ENCODE measurements at regions not wholly inside any gene's neighbourhood (a gene's known extent, or its start where the extent isn't known, plus 50 kb on each side); places are given as distances from the start of the nearest gene placed in this dataset.

DNA sequence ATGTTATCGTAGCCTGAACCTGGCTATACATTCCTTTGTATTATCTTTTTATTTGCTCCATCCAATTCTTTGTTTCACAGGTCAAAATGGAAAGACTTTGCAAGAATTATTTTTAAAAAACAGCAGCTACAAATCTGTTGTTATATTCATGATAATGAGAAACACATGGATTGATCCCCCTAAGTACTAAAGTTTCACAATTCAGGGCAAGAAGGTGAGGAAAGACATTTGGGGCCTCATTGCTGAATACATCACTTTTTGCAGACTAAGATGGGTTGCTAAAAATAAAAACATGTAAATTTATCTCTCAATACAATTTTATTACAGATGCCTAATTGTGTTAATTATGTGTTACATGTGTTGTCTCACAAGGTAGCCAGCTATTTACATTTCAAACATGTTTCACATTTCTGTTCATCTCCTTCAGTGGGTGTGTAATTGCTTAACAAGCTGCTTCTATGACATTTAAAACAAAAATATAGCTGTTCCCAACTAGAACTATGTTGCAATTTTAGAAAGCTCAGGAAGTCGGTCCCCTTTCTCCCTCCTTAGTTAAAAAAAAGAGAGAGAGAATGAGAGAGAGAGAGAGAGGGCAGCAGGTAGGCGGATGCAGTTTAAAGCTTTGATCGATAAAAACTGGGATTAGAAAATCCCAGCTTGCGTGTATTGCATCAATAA, 606.3 kb upstream of the FZD8 start:
- DNase-seq = no peak
- H3K4me1 ChIP-seq = no peaks in the 10 kb centered on the region
- no peaks in the 10 kb centered on the region for H3K36me3 ChIP-seq
- H3K4me3 ChIP-seq = no peak overlapping the region
- H3K9ac ChIP-seq (ENCODE audit: low read depth in 2 of 2, low read length in 2 of 2) = no peak overlapping the region
- intact Hi-C loops (cut with DNase I) = no loop called here
- no peaks in the 10 kb centered on the region for H3K27me3 ChIP-seq
- H3K9me3 ChIP-seq = no peaks in the 10 kb centered on the region
- no peak overlapping the region for H3K27ac ChIP-seq
- TF ChIP-seq, protein P1, sequence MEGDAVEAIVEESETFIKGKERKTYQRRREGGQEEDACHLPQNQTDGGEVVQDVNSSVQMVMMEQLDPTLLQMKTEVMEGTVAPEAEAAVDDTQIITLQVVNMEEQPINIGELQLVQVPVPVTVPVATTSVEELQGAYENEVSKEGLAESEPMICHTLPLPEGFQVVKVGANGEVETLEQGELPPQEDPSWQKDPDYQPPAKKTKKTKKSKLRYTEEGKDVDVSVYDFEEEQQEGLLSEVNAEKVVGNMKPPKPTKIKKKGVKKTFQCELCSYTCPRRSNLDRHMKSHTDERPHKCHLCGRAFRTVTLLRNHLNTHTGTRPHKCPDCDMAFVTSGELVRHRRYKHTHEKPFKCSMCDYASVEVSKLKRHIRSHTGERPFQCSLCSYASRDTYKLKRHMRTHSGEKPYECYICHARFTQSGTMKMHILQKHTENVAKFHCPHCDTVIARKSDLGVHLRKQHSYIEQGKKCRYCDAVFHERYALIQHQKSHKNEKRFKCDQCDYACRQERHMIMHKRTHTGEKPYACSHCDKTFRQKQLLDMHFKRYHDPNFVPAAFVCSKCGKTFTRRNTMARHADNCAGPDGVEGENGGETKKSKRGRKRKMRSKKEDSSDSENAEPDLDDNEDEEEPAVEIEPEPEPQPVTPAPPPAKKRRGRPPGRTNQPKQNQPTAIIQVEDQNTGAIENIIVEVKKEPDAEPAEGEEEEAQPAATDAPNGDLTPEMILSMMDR (IDR thresholded peaks at IDR 0.05) = no peak

DNA sequence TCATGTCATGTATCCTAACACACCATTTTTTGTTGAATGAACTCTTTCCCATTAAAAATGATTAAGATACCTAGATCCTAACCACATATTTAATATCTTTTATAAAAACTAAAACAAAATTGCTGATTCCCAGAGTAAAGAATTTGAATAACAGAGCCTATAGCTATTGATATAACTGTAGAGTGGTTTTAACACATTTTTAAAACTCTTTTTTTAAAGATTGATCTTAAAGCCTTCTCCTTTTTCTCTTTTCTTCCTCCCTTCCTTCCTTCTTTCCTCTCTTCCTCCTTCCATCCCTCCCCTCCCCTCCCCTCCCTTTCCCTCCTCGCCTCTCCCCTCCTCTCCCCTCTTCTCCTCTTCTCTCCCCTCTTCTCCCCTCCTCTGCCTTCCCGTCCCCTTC, 605.4 kb upstream of the FZD8 start:
- intact Hi-C loops (cut with DNase I) = no loop called here
- no peaks in the 10 kb centered on the region for H3K9me3 ChIP-seq
- H3K27me3 ChIP-seq = no peaks in the 10 kb centered on the region
- H3K36me3 ChIP-seq = no peaks in the 10 kb centered on the region
- no peak for DNase-seq
- H3K4me3 ChIP-seq = no peak overlapping the region
- TF ChIP-seq, protein P1 (IDR thresholded peaks at IDR 0.05) = no peak
- no peaks in the 10 kb centered on the region for H3K4me1 ChIP-seq
- no peak overlapping the region for H3K27ac ChIP-seq
- H3K9ac ChIP-seq (ENCODE audit: low read depth in 2 of 2, low read length in 2 of 2) = no peak overlapping the region

DNA sequence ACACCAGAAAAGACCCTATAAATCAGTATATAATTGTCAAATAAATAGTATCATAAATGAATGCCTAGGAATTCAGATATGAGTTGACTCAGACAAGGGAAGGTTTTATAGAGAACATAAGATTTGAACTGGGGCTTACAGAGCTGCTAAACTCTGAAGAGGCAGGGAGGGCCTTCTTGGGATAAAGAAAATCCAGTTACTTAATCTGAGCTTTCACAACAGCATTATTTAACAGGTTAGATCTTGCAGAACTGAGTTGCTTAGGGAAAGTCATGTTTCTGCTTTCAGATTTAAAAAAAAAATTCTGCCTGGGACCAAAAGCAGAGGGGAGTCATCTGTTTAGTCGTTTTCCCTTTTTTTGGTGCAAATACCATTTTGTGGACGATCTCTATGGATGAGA, 594.8 kb upstream of the FZD8 start:
- Histone ChIP-seq H3K4me3 (no peak overlapping the region), H3K4me1 (no peaks in the 10 kb centered on the region), H3K27ac (no peak overlapping the region), H3K9me3 (no peaks in the 10 kb centered on the region), H3K36me3 (no peaks in the 10 kb centered on the region), H3K27me3 (no peaks in the 10 kb centered on the region), H3K9ac (ENCODE audit: low read depth in 2 of 2, low read length in 2 of 2) (no peak overlapping the region)
- TF ChIP-seq, protein P1 (IDR thresholded peaks at IDR 0.05) = no peak
- DNase-seq = no peak
- intact Hi-C loops (cut with DNase I) = no loop called here

DNA sequence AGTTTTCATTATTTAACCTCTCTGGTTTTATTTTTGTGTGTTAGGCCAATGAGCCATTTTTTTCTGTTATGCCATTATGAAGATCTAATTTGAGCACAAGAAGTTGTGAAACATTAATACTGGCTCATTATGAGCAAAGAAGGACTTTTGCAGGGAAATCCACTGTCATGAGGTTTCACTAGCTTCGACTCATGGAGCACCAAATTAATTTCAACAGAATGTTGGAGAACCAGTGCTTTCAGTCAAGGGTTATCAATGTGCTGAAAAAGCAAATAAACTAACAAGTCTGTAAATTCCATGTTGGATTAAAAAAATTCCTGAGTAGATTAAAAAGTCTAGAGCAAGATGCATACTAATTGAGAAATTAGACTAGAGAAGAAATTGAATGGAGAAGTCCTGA, 594.2 kb upstream of the FZD8 start:
- no peak for DNase-seq
- Histone ChIP-seq H3K9ac (ENCODE audit: low read depth in 2 of 2, low read length in 2 of 2) (no peak overlapping the region), H3K27ac (no peak overlapping the region), H3K4me1 (no peaks in the 10 kb centered on the region), H3K4me3 (no peak overlapping the region), H3K27me3 (no peaks in the 10 kb centered on the region), H3K36me3 (no peaks in the 10 kb centered on the region), H3K9me3 (no peaks in the 10 kb centered on the region)
- intact Hi-C loops (cut with DNase I) = no loop called here
- TF ChIP-seq, protein P1 (IDR thresholded peaks at IDR 0.05) = no peak

DNA sequence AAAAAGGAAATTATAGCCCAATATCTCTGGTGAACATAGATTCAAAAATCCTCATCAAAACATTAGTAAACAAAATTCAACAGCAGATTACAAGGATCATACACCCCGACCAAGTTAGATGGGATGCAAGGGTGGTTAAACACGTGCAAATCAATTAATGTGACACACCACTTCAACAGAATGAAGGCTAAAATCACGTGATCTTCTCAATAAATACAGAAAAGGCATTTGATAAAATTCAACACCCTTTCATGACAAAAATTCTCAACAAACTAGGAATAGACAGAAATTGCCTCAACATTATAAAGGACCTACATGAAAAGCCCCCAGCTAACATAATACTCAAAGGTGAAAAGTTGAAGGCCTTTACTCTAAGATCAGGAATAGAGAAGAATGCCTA, 590.8 kb upstream of the FZD8 start:
- Histone ChIP-seq H3K9me3 (no peaks in the 10 kb centered on the region), H3K27ac (no peak overlapping the region), H3K4me1 (no peaks in the 10 kb centered on the region), H3K4me3 (no peak overlapping the region), H3K9ac (ENCODE audit: low read depth in 2 of 2, low read length in 2 of 2) (no peak overlapping the region), H3K36me3 (no peaks in the 10 kb centered on the region), H3K27me3 (no peaks in the 10 kb centered on the region)
- intact Hi-C loops (cut with DNase I) = no loop called here
- DNase-seq = no peak
- TF ChIP-seq, protein P1 (IDR thresholded peaks at IDR 0.05) = no peak
